Osteoblast (primary cell): ENCODE measurements at regions not wholly inside any gene's neighbourhood (a gene's known extent, or its start where the extent isn't known, plus 50 kb on each side); places are given as distances from the start of the nearest gene placed in this dataset.

Source experiments
- DNase-seq: peaks from one replicate; pipeline ENCODE4 v3.0.0; 2011; ENCODE audit warnings: low spot score, mixed read lengths; ENCODE audit not compliant: insufficient read length; ENCODE audit errors: missing footprints
- H2AFZ ChIP-seq: 2 replicates; pipeline ENCODE4 v1.6.0; 2011; ENCODE audit warnings: mild to moderate bottlenecking, low read length
- H3K27ac ChIP-seq: 2 replicates; pipeline ENCODE4 v1.5.1; 2011; ENCODE audit warnings: mild to moderate bottlenecking, low read depth, low read length, moderate library complexity
- H3K27me3 ChIP-seq: 2 replicates; pipeline ENCODE4 v1.6.0; 2012; ENCODE audit warnings: mild to moderate bottlenecking, control low read depth, inconsistent platforms, low read length, moderate library complexity; ENCODE audit not compliant: insufficient read depth
- H3K36me3 ChIP-seq: 2 replicates; pipeline ENCODE4 v1.5.1; 2011; ENCODE audit warnings: mild to moderate bottlenecking, low read length, control low read depth, moderate library complexity; ENCODE audit not compliant: insufficient read depth
- H3K4me1 ChIP-seq: 2 replicates; pipeline ENCODE4 v1.5.1; 2011; ENCODE audit warnings: mild to moderate bottlenecking, low read length, control low read depth, moderate library complexity; ENCODE audit not compliant: insufficient read depth
- H3K4me2 ChIP-seq: 2 replicates; pipeline ENCODE4 v1.6.0; 2011; ENCODE audit warnings: mild to moderate bottlenecking, low read length; ENCODE audit not compliant: insufficient read depth
- H3K4me3 ChIP-seq: fragments of 200-600 bp; sonication (generic); 3 replicates; pipeline ENCODE4 v1.5.1; 2012; ENCODE audit warnings: mild to moderate bottlenecking, low read length, inconsistent platforms; ENCODE audit not compliant: insufficient read depth
- H3K79me2 ChIP-seq: 2 replicates; pipeline ENCODE4 v1.6.0; 2012; ENCODE audit warnings: mild to moderate bottlenecking, low read length, control low read depth, inconsistent platforms; ENCODE audit not compliant: insufficient read depth
- H3K9me3 ChIP-seq: 2 replicates; pipeline ENCODE4 v1.5.1; 2011; ENCODE audit warnings: low read depth, low read length, control low read depth
- H4K20me1 ChIP-seq: 2 replicates; pipeline ENCODE4 v1.6.0; 2012; ENCODE audit warnings: mild to moderate bottlenecking, low read length, control low read depth; ENCODE audit not compliant: insufficient read depth
- CTCF ChIP-seq: IDR thresholded peaks from 2 replicates; pipeline ENCODE4 v1.5.1; 2011; ENCODE audit warnings: mild to moderate bottlenecking, low read depth, low read length, moderate library complexity; ENCODE audit errors: extremely low read depth

- Histone ChIP-seq H3K9me3 (no peaks in the 10 kb centered on the region), H3K36me3 (no peaks in the 10 kb centered on the region), H3K4me2 (no peak overlapping the region), H3K4me3 (no peak overlapping the region), H2AFZ (no peak overlapping the region), H3K79me2 (no peaks in the 10 kb centered on the region), H3K4me1 (peaks cover 13% of the 10 kb centered on the region), H3K27ac (no peak overlapping the region), H4K20me1 (no peaks in the 10 kb centered on the region), H3K27me3 (no peaks in the 10 kb centered on the region)
- no peak for TF ChIP-seq CTCF
- DNase-seq, result no peak
These were observed 155.9 kb upstream of the LPP start for GRCh38 chr3:187997946-187998561.

DNA sequence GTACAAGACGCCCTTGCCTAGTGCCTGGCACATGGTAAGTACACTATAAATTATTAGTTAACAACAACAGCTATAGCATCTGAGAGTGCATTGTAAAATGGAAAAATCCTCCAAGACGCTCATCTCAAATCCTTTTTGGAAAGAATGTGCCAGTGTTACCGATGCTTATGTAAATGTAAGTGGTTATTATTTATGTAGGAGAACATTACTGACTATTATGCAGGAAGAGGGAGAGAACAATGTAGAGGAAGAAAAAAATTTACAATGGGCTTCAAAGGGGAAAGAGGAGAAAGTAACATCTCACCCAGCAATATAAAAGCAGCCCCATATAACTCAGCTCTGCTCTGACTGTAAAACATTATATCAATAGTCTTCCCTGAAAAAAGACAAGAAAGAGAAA lies 155.3 kb upstream of the LPP start:
- Histone ChIP-seq H3K27ac (no peak overlapping the region), H3K4me3 (no peak overlapping the region), H4K20me1 (no peaks in the 10 kb centered on the region), H3K36me3 (no peaks in the 10 kb centered on the region), H3K4me1 (peaks cover 13% of the 10 kb centered on the region), H3K4me2 (no peak overlapping the region), H3K9me3 (no peaks in the 10 kb centered on the region), H2AFZ (no peak overlapping the region), H3K27me3 (no peaks in the 10 kb centered on the region), H3K79me2 (no peaks in the 10 kb centered on the region)
- no peak for TF ChIP-seq CTCF
- DNase-seq, result no peak

GRCh38 chr3:187999821-188000220 lies 154.1 kb upstream of the LPP start:
- Histone ChIP-seq H3K79me2 (no peaks in the 10 kb centered on the region), H4K20me1 (no peaks in the 10 kb centered on the region), H2AFZ (no peak overlapping the region), H3K9me3 (no peaks in the 10 kb centered on the region), H3K27me3 (no peaks in the 10 kb centered on the region), H3K4me1 (peaks cover 2% of the 10 kb centered on the region), H3K4me2 (no peak overlapping the region), H3K36me3 (no peaks in the 10 kb centered on the region), H3K27ac (no peak overlapping the region), H3K4me3 (no peak overlapping the region)
- TF ChIP-seq CTCF, result no peak
- no peak for DNase-seq

DNA sequence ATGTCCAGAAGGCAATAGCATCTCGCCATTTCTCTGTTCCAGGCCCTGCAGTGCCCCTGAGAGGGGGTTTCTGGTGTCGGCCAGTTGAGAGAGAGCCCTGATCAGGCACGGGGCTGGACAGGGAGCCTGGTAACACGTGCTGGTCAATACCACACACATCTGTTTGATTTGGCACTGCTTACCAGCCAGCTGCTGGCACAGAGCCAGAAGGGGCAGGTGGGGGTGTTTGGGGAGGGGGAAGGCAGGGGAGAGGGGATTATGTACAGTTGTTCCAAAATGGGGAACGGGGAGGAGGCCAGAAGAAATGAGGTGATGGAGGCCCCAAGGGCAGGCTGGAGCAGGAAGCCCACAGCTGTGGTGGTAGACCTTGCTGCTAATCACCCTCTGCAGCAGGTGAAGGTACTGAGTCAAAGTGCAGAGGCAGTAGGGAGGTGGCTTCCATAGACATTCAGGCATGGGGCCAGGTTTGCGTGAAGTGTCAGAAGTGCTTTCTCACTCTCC lies 153.5 kb upstream of the LPP start:
- Histone ChIP-seq H2AFZ (no peak overlapping the region), H3K27ac (no peak overlapping the region), H3K36me3 (no peaks in the 10 kb centered on the region), H3K4me1 (no peaks in the 10 kb centered on the region), H3K79me2 (no peaks in the 10 kb centered on the region), H4K20me1 (no peaks in the 10 kb centered on the region), H3K9me3 (no peaks in the 10 kb centered on the region), H3K27me3 (no peaks in the 10 kb centered on the region), H3K4me3 (no peak overlapping the region), H3K4me2 (no peak overlapping the region)
- peak; percentile 26 for DNase-seq
- no peak for TF ChIP-seq CTCF
